HEK293 (cell line): ENCODE measurements at regions not wholly inside any gene's neighbourhood (a gene's known extent, or its start where the extent isn't known, plus 50 kb on each side); places are given as distances from the start of the nearest gene placed in this dataset.

Source experiments
- CTCF ChIA-PET: fragments of 350-600 bp; formaldehyde crosslinking; extraction: SDS; loops from one replicate; lab custom pipeline; 2021; ENCODE audit warnings: antibody characterized with exemption; lab: Yijun Ruan, JAX
- POLR2A ChIA-PET: fragments of 300-600 bp; formaldehyde crosslinking; extraction: SDS; loops from one replicate; lab custom pipeline; 2020; ENCODE audit warnings: antibody characterized with exemption, inconsistent platforms; lab: Yijun Ruan, JAX
- H3K27ac ChIP-seq: fragments of 200-500 bp; sonication (Bioruptor generic); 2 replicates; pipeline ENCODE4 v1.5.1; 2014; ENCODE audit warnings: low read depth, low read length, control low read depth, inconsistent platforms; ENCODE audit errors: extremely low read depth
- H3K36me3 ChIP-seq, 2 experiments: fragments of 200-500 bp in 1 of 2; sonication (Bioruptor generic) in 1 of 2; 1 replicate in 1 of 2; 2 replicates in 1 of 2; pipeline ENCODE4 v1.5.1; 2014 to 2017; ENCODE audit warnings: inconsistent platforms in 2 of 2, low read length in 2 of 2; ENCODE audit not compliant: control insufficient read depth in 2 of 2, insufficient read depth in 1 of 2
- H3K4me1 ChIP-seq: fragments of 200-500 bp; sonication (Bioruptor generic); 2 replicates; pipeline ENCODE4 v1.5.1; 2014; ENCODE audit warnings: mild to moderate bottlenecking, low read length, inconsistent platforms; ENCODE audit not compliant: control insufficient read depth, insufficient read depth
- H3K4me3 ChIP-seq: 2 replicates; pipeline ENCODE4 v1.5.1; 2011; ENCODE audit warnings: low read depth, mild to moderate bottlenecking, control low read depth, low read length, moderate library complexity
- H3K9me3 ChIP-seq: fragments of 200-500 bp; sonication (Bioruptor generic); 2 replicates; pipeline ENCODE4 v1.5.1; 2014; ENCODE audit warnings: low read depth, low read length, inconsistent platforms; ENCODE audit not compliant: control insufficient read depth, insufficient read depth
- EGR2 ChIP-seq: fragments of 450-650 bp; formaldehyde crosslinking; IDR thresholded peaks from 2 replicates; pipeline ENCODE4 v1.5.1; 2016; ENCODE audit warnings: low read depth, missing biosample characterization, missing genetic modification characterization
- PRDM2 ChIP-seq: fragments of 450-650 bp; formaldehyde crosslinking; IDR thresholded peaks from 2 replicates; pipeline ENCODE4 v1.5.1; 2016; ENCODE audit warnings: missing biosample characterization, missing genetic modification characterization, borderline replicate concordance
- SP2 ChIP-seq: fragments of 450-650 bp; formaldehyde crosslinking; IDR thresholded peaks from 2 replicates; pipeline ENCODE4 v1.5.1; 2016; ENCODE audit warnings: missing biosample characterization, missing genetic modification characterization
- ZBTB49 ChIP-seq: fragments of 450-650 bp; formaldehyde crosslinking; IDR thresholded peaks from 2 replicates; pipeline ENCODE4 v1.5.1; 2016; ENCODE audit warnings: missing biosample characterization, missing genetic modification characterization, low read depth
- ZBTB6 ChIP-seq: fragments of 450-650 bp; formaldehyde crosslinking; IDR thresholded peaks from 2 replicates; pipeline ENCODE4 v1.5.1; 2017; ENCODE audit warnings: missing biosample characterization, missing genetic modification characterization
- ZNF148 ChIP-seq: fragments of 450-650 bp; formaldehyde crosslinking; IDR thresholded peaks from 2 replicates; pipeline ENCODE4 v1.5.0; 2017; ENCODE audit warnings: missing biosample characterization, missing genetic modification characterization, borderline replicate concordance
- ZNF169 ChIP-seq: fragments of 450-650 bp; formaldehyde crosslinking; IDR thresholded peaks from 2 replicates; pipeline ENCODE4 v1.5.1; 2016; ENCODE audit warnings: missing biosample characterization, missing genetic modification characterization
- ZNF174 ChIP-seq: fragments of 450-650 bp; formaldehyde crosslinking; IDR thresholded peaks from 2 replicates; pipeline ENCODE4 v1.5.0; 2017; ENCODE audit warnings: missing biosample characterization, mild to moderate bottlenecking, missing genetic modification characterization
- ZNF175 ChIP-seq: fragments of 450-650 bp; formaldehyde crosslinking; IDR thresholded peaks from 2 replicates; pipeline ENCODE4 v1.5.1; 2016; ENCODE audit warnings: missing biosample characterization, missing genetic modification characterization
- ZNF2 ChIP-seq: fragments of 450-650 bp; formaldehyde crosslinking; IDR thresholded peaks from 2 replicates; pipeline ENCODE4 v1.5.1; 2016; ENCODE audit warnings: missing biosample characterization, missing genetic modification characterization
- ZNF292 ChIP-seq: fragments of 450-650 bp; formaldehyde crosslinking; IDR thresholded peaks from 2 replicates; pipeline ENCODE4 v1.5.1; 2016; ENCODE audit warnings: low read depth, missing biosample characterization, missing genetic modification characterization, borderline replicate concordance
- ZNF311 ChIP-seq: fragments of 450-650 bp; formaldehyde crosslinking; IDR thresholded peaks from 2 replicates; pipeline ENCODE4 v1.5.1; 2017; ENCODE audit warnings: missing biosample characterization, missing genetic modification characterization, borderline replicate concordance
- ZNF513 ChIP-seq: fragments of 450-650 bp; IDR thresholded peaks from 2 replicates; pipeline ENCODE4 v1.5.1; 2018; ENCODE audit warnings: missing biosample characterization, missing genetic modification characterization
- ZNF518A ChIP-seq: fragments of 450-650 bp; formaldehyde crosslinking; conservative IDR thresholded peaks from 2 replicates; pipeline ENCODE4 v1.5.1; 2016; ENCODE audit warnings: low read depth, missing biosample characterization, missing genetic modification characterization
- ZNF776 ChIP-seq: fragments of 450-650 bp; formaldehyde crosslinking; IDR thresholded peaks from 2 replicates; pipeline ENCODE4 v1.5.0; 2017; ENCODE audit warnings: missing biosample characterization, missing genetic modification characterization, borderline replicate concordance

- TF ChIP-seq ZNF2 (no peak), ZNF292 (no peak), ZBTB49 (tag by site-specific recombination) (no peak), SP2 (tag by site-specific recombination) (no peak)
These were observed 1237.9 kb downstream of the FAM181B start (continued) for GRCh38 chr11:81495699-81496292.

GRCh38 chr11:81494431-81494830 lies 1239.2 kb downstream of the FAM181B start:
- CTCF ChIA-PET: interaction anchor here (0.5 kb wide), 1 partner anchor 96 kb away, joined by 3 read pairs; no protein-coding TSS in a partner anchor
- no peak overlapping the region for H3K27ac ChIP-seq
- H3K9me3 ChIP-seq: no peaks in the 10 kb centered on the region
- POLR2A ChIA-PET: no interaction called here
- no peak overlapping the region for H3K4me3 ChIP-seq
- no peak for TF ChIP-seq PRDM2
- no peak for TF ChIP-seq ZNF174 (tag by site-specific recombination)
- no peak for TF ChIP-seq ZNF169 (tag by site-specific recombination)
- no peak for TF ChIP-seq ZNF311 (tag by site-specific recombination)
- no peak for TF ChIP-seq ZNF175
- TF ChIP-seq ZNF518A: no peak
- TF ChIP-seq ZNF513 (tag by site-specific recombination): no peak
- TF ChIP-seq EGR2: no peak
- TF ChIP-seq ZNF776 (tag by site-specific recombination): no peak
- no peak for TF ChIP-seq ZBTB6 (tag by site-specific recombination)
- TF ChIP-seq ZNF148 (tag by site-specific recombination): no peak
- no peaks in the 10 kb centered on the region for H3K4me1 ChIP-seq
- no peaks in the 10 kb centered on the region for H3K36me3 ChIP-seq
